ENCODE measurements at regions not wholly inside any gene's neighbourhood (a gene's known extent, or its start where the extent isn't known, plus 50 kb on each side); places are given as distances from the start of the nearest gene placed in this dataset.

GRCh38 chr2:235232449-235233433 is 261.1 kb upstream of the AGAP1 start:
- no peaks in the 10 kb centered on the region for H3K9me3 Mint-ChIP-seq (ENCODE audit: unreplicated experiment)
- H3K27ac Mint-ChIP-seq (ENCODE audit: unreplicated experiment), result no peak overlapping the region
- peaks cover 4% of the 10 kb centered on the region for H3K4me1 Mint-ChIP-seq (ENCODE audit: unreplicated experiment)
- H3K4me3 Mint-ChIP-seq (ENCODE audit: unreplicated experiment), result no peak overlapping the region
- TF ChIP-seq CTCF (IDR thresholded peaks at IDR 0.05; ENCODE audit: unreplicated experiment), result no peak
- no peak for DNase-seq (ENCODE audit: low spot score)
- H3K27me3 Mint-ChIP-seq (ENCODE audit: unreplicated experiment), result no peaks in the 10 kb centered on the region
- no peaks in the 10 kb centered on the region for H3K36me3 Mint-ChIP-seq (ENCODE audit: low read depth, unreplicated experiment)

GRCh38 chr2:235234736-235235135 is 259.1 kb upstream of the AGAP1 start:
- no peaks in the 10 kb centered on the region for H3K9me3 Mint-ChIP-seq (ENCODE audit: unreplicated experiment)
- H3K36me3 Mint-ChIP-seq (ENCODE audit: low read depth, unreplicated experiment), result no peaks in the 10 kb centered on the region
- no peak overlapping the region for H3K27ac Mint-ChIP-seq (ENCODE audit: unreplicated experiment)
- peaks cover 4% of the 10 kb centered on the region for H3K4me1 Mint-ChIP-seq (ENCODE audit: unreplicated experiment)
- no peak for DNase-seq (ENCODE audit: low spot score)
- no peaks in the 10 kb centered on the region for H3K27me3 Mint-ChIP-seq (ENCODE audit: unreplicated experiment)
- no peak for TF ChIP-seq CTCF (IDR thresholded peaks at IDR 0.05; ENCODE audit: unreplicated experiment)
- no peak overlapping the region for H3K4me3 Mint-ChIP-seq (ENCODE audit: unreplicated experiment)

GRCh38 chr2:235235977-235236767 is 257.7 kb upstream of the AGAP1 start:
- Mint-ChIP-seq H3K36me3 (ENCODE audit: low read depth, unreplicated experiment) (no peaks in the 10 kb centered on the region), H3K9me3 (ENCODE audit: unreplicated experiment) (no peaks in the 10 kb centered on the region), H3K4me3 (ENCODE audit: unreplicated experiment) (no peak overlapping the region), H3K27me3 (ENCODE audit: unreplicated experiment) (no peaks in the 10 kb centered on the region), H3K27ac (ENCODE audit: unreplicated experiment) (no peak overlapping the region), H3K4me1 (ENCODE audit: unreplicated experiment) (no peaks in the 10 kb centered on the region)
- DNase-seq (ENCODE audit: low spot score), result no peak
- no peak for TF ChIP-seq CTCF (IDR thresholded peaks at IDR 0.05; ENCODE audit: unreplicated experiment)

GRCh38 chr2:235238537-235238936 is 255.3 kb upstream of the AGAP1 start:
- Mint-ChIP-seq H3K4me3 (ENCODE audit: unreplicated experiment) (no peak overlapping the region), H3K36me3 (ENCODE audit: low read depth, unreplicated experiment) (no peaks in the 10 kb centered on the region), H3K9me3 (ENCODE audit: unreplicated experiment) (no peaks in the 10 kb centered on the region), H3K4me1 (ENCODE audit: unreplicated experiment) (no peaks in the 10 kb centered on the region), H3K27me3 (ENCODE audit: unreplicated experiment) (no peaks in the 10 kb centered on the region), H3K27ac (ENCODE audit: unreplicated experiment) (no peak overlapping the region)
- no peak for TF ChIP-seq CTCF (IDR thresholded peaks at IDR 0.05; ENCODE audit: unreplicated experiment)
- no peak for DNase-seq (ENCODE audit: low spot score)

All from endothelial cell (in vitro differentiated cells).